Coronary artery (tissue), 2 donors: ENCODE measurements at regions not wholly inside any gene's neighbourhood (a gene's known extent, or its start where the extent isn't known, plus 50 kb on each side); places are given as distances from the start of the nearest gene placed in this dataset.
"Not testable (repeated sequence)": the region's sequence is repeated elsewhere in the genome, so short reads cannot be mapped to it uniquely, and the experiment has no call there.

ENCODE experiments used
- DNase-seq: peaks from one replicate; pipeline ENCODE4 v3.0.0-alpha.2; 2017; ENCODE audit warnings: low spot score
- H3K27ac ChIP-seq, 2 donors: fragments of 200-600 bp; sonication (generic); one replicate each; pipeline ENCODE4 v1.5.1; 2016 to 2019
- H3K4me3 ChIP-seq: fragments of 200-600 bp; sonication (generic); 2 replicates; pipeline ENCODE4 v1.5.1; 2016; ENCODE audit warnings: mild to moderate bottlenecking, moderate library complexity
- TF ChIP-seq, protein P1 (sequence below): fragments of 200-600 bp; sonication (generic); IDR thresholded peaks from one replicate; pipeline ENCODE4 v1.5.1; 2019; ENCODE audit warnings: antibody characterized with exemption

DNA sequence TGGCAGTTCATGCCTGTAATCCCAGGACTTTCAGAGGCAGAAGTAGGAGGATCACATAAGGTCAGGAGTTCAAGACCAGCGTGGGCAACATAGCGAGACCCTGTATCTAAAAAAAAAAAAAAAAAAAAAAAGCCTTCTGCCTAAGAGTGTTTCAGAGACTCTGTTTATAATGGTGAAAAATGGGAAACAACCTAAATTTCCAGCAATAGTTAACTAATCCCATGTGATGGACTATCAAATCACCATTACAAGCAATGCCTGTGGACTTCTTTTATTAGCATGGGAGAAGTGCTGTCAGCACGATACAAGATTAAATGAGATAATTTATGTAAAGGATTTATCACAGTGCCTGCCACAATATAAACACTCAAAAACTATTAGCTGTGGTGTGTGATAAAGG, 67.5 kb upstream of the CUX1 start:
- H3K27ac ChIP-seq = no peak overlapping the region
- DNase-seq = no peak
- no peak overlapping the region for H3K4me3 ChIP-seq
- TF ChIP-seq, protein P1, sequence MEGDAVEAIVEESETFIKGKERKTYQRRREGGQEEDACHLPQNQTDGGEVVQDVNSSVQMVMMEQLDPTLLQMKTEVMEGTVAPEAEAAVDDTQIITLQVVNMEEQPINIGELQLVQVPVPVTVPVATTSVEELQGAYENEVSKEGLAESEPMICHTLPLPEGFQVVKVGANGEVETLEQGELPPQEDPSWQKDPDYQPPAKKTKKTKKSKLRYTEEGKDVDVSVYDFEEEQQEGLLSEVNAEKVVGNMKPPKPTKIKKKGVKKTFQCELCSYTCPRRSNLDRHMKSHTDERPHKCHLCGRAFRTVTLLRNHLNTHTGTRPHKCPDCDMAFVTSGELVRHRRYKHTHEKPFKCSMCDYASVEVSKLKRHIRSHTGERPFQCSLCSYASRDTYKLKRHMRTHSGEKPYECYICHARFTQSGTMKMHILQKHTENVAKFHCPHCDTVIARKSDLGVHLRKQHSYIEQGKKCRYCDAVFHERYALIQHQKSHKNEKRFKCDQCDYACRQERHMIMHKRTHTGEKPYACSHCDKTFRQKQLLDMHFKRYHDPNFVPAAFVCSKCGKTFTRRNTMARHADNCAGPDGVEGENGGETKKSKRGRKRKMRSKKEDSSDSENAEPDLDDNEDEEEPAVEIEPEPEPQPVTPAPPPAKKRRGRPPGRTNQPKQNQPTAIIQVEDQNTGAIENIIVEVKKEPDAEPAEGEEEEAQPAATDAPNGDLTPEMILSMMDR = no peak

DNA sequence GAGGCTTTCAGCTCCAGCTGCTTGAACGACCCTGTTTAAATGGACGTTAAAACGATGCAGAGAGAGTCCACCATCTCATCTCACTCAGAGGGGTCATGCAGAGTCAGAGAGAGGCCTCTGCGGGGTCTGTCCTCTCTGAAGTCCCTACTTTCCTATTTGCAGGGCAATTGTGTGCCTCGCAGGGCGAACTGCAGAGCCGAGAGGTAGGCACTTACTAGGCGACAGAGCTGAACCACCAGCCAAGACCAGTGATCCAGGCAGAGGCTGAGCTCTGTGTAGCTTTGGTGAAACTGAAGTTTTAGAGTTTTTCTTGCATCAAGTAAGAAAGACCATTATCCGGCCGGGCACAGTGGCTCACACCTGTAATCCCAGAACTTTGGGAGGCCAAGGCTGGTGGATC, 64.1 kb upstream of the CUX1 start:
- Histone ChIP-seq H3K27ac (no peak overlapping the region), H3K4me3 (no peak overlapping the region)
- DNase-seq = no peak
- TF ChIP-seq, protein P1 = no peak

DNA sequence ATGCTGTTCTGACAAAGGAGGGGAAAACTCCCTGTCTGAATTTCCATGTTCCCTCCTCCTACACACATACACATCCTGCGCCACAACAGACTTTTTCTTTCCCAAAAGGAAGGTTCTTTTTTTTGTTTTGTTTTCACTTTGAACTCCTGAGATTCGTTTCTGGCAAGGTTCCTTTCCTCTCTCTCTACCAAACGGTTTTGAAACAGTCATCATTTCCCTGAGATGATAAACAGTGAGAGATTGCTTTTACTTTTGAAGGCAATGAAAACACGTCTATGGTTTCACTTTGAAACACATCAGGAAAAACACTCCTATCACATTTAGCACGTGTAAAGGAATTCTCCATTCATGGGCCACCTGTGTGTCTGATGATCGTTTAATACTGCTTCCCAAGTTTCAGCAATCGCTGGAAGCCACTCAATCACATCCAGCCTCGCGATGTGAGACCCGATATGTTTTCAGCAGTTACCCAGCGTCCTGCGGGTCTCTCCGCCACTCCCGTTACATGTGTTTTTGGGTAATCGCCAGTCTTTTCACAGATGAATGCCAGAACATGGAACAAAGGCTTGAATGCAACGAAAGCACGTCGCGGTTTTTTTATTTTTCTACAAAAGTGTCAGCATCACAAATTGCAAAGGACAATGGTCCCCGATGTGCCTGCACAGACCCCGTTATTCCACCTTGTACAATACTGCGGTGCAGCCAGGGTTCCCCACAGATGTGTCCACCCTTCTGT, 62.8 kb upstream of the CUX1 start:
- TF ChIP-seq, protein P1 = no peak
- no peak overlapping the region for H3K27ac ChIP-seq
- H3K4me3 ChIP-seq = peak overlapping the region; percentile 79

DNA sequence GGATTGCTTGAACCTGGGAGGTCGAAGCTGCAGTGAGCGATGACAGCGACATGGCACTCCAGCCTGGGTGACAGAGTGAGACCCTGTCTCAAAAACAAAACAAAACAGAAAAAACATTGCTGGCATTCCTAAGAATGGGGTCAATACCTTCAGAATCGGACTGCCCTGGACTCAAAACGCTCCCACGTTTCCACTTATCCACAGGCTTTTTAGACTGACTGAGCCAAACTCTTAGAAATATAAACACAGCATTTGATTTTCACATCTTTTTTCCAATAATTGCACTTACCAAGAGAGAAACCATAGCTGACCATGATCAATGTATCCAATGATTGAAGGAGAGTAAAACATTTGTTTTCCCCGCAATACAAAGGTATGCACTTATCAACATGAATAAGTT, 59.5 kb upstream of the CUX1 start:
- Histone ChIP-seq H3K4me3 (no peak overlapping the region), H3K27ac (no peak overlapping the region)
- DNase-seq = no peak
- TF ChIP-seq, protein P1 = no peak

More for the DNA sequence above, 62.8 kb upstream of the CUX1 start:
- DNase-seq = no peak

DNA sequence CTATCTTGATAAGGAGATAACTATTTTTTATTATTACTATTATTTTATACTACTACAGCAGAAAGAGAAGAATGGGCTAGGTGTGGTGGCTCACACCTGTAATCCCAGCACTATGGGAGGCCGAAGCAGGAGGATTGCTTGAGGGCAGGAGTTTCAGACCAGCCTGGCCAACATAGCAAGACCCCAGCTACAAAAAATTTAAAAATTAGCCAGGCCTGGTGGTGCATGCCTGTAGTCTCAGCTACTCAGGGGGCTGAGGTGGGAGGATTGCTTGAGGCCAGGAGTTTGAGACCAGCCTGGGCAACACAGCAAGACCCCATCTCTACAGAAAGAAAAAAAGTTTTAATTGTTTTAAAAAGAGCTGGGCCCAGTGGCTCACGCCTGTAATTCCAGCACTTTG, 58.9 kb upstream of the CUX1 start:
- not testable (repeated sequence) for H3K4me3 ChIP-seq, H3K27ac ChIP-seq, DNase-seq

DNA sequence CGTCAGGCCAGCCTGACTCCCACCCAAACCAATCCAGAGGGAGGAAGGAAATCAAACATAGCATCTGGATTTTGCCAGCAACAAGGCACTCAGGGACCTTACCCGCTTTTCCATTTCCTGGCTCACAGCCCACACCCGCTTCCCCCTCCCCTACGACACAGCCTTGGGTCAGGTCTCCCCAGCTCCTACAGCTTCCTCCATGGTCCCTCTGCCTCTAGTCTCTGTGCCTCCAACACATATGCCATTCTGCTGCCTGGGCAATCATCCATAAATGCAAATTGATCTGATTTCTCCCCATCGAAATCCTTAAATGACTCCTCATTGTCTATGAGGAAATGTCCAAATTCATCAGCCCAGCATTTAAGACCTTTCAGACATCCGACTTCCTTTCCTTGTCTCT, 53.2 kb upstream of the CUX1 start:
- H3K4me3 ChIP-seq = no peak overlapping the region
- DNase-seq = no peak

DNA sequence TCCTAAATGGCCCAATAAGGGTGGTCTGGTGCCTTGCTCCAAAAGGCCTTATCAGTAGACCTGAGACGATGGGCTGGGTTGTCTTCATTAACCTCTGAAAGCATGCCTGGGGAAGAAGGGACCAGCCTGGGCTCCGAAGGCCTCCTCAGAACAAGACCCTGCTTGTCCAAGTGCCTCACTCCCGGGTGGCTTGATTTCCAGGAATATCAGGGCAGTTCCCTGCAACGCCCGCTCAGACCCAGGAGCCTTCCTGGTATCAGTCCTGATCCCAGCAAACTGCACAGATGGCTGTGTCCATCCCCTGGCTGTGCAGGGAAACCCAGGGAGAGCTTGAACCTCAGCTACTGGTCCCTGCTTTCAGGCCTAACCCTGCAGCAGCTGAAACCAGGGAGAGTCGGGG, 49.9 kb upstream of the CUX1 start:
- no peak overlapping the region for H3K4me3 ChIP-seq
- TF ChIP-seq, protein P1 = no peak
- H3K27ac ChIP-seq = no peak overlapping the region
- DNase-seq = no peak

More for the DNA sequence above, 53.2 kb upstream of the CUX1 start:
- TF ChIP-seq, protein P1 = no peak
- H3K27ac ChIP-seq = no peak overlapping the region
